Psoas muscle (tissue), 7 donors: ENCODE measurements at regions not wholly inside any gene's neighbourhood (a gene's known extent, or its start where the extent isn't known, plus 50 kb on each side); places are given as distances from the start of the nearest gene placed in this dataset.

Source experiments
- ATAC-seq, 4 donors: fragments of 200-7000 bp; cut with Tn5 transposase; one replicate each; pipeline ENCODE4 v1.9.1; 2020; ENCODE audit warnings: moderate library complexity in 3 of 4, mild to moderate bottlenecking in 2 of 4
- DNase-seq, 2 donors: peaks; one replicate each; pipeline ENCODE4 v3.0.0-alpha.2; 2020
- H3K27ac ChIP-seq: fragments of 200-600 bp; one replicate; pipeline ENCODE4 v1.8.0; 2022
- H3K27me3 ChIP-seq, 3 donors: fragments of 200-600 bp in 1 of 3; one replicate each; pipeline versions ENCODE4 v1.6.1 to v1.8.0; 2013 to 2022; ENCODE audit warnings: low read length in 2 of 3, mild to moderate bottlenecking in 2 of 3, moderate library complexity in 1 of 3; ENCODE audit not compliant: insufficient read depth in 3 of 3
- H3K36me3 ChIP-seq, 2 donors: fragments of 200-600 bp in 1 of 2; one replicate each; pipeline versions ENCODE4 v1.6.1 to v1.8.0; 2013 to 2022; ENCODE audit warnings: low read depth in 1 of 2, mild to moderate bottlenecking in 1 of 2, moderate library complexity in 1 of 2; ENCODE audit not compliant: insufficient read depth in 1 of 2
- H3K4me1 ChIP-seq: fragments of 200-600 bp; one replicate; pipeline ENCODE4 v1.8.0; 2022
- H3K4me3 ChIP-seq: fragments of 200-600 bp; one replicate; pipeline ENCODE4 v1.8.0; 2022; ENCODE audit warnings: mild to moderate bottlenecking
- H3K9me3 ChIP-seq: fragments of 200-600 bp; one replicate; pipeline ENCODE4 v1.8.0; 2022
- WGBS, 3 donors: extraction: QIAGEN DNeasy Blood & Tissue Kit; methylation state at CpG; one replicate each; pipeline versions ENCODE4 v1.1.6 to v1.1.7; 2013; 5-methylcytosine and 5-hydroxymethylcytosine counted together
- intact Hi-C, 2 donors: fragments of 100-400 bp; cut with DNase I; formaldehyde crosslinking; loops; one replicate each; pipeline versions ENCODE4 v1.11.0 to v1.14.2; 2022
- TF ChIP-seq, protein P1 (sequence below): fragments of 200-600 bp; IDR thresholded peaks from one replicate; pipeline ENCODE4 v1.8.0; 2022; ENCODE audit warnings: antibody characterized with exemption
- donor health status: healthy with polysubstance abuse.
- donor health status: DM: no; HTN: no; CAD: no; lungs with moderate emphysema.
- donor health status: Bipolar disorder and iron deficiency.
- donor health status: healthy.
- donor health status: DM: yes; HTN: yes; CAD: no.
- donor health status: DM: no; HTN: no; CAD: no.
- donor health status: DM: yes; HTN: yes; CAD: no.

DNA sequence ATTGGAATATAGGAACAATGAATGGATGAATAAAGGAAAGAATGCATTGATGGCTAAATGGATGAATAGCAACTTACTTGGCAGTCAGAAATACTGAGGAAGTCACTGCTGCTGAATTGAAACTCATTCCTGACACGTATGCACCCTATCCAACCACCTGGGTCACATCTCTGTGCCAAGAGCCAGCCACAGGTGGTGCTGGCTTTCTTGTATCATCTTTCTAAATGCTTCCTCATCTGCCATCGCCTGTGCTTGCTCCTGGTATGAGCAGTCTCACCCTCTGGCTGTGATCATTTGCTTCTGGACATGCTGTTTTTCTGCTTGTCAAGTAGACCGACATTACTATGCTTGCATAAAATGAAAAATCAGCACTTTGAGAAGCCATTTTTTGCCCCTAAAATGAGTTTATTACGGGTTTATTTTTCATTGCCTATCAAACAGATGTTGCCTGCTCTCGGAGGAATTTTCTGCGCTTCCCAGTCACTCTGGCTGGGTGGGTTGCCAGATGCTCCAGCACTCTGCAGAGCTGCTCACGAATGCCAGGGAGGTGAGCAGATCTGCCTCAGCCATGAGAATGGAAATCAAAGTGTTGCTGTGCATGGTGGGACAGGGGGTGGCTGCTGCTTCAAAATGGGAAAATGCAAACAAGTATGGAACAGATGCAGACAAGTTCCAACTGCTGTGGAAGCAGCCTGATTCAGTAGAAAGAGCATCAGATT lies 1349.6 kb upstream of the CDH8 start:
- DNase-seq (no peak), ATAC-seq (no peak)
- H3K36me3 ChIP-seq: no peaks in the 10 kb centered on the region
- 16 to 22% (median 19%) methylated on average over 7 of the region's 7 CpGs for WGBS, 3 donors
- H3K9me3 ChIP-seq: no peaks in the 10 kb centered on the region
- no peaks in the 10 kb centered on the region for H3K4me1 ChIP-seq
- H3K27me3 ChIP-seq: no peaks in the 10 kb centered on the region
- no peak overlapping the region for H3K27ac ChIP-seq
- no peak overlapping the region for H3K4me3 ChIP-seq
- TF ChIP-seq, protein P1, sequence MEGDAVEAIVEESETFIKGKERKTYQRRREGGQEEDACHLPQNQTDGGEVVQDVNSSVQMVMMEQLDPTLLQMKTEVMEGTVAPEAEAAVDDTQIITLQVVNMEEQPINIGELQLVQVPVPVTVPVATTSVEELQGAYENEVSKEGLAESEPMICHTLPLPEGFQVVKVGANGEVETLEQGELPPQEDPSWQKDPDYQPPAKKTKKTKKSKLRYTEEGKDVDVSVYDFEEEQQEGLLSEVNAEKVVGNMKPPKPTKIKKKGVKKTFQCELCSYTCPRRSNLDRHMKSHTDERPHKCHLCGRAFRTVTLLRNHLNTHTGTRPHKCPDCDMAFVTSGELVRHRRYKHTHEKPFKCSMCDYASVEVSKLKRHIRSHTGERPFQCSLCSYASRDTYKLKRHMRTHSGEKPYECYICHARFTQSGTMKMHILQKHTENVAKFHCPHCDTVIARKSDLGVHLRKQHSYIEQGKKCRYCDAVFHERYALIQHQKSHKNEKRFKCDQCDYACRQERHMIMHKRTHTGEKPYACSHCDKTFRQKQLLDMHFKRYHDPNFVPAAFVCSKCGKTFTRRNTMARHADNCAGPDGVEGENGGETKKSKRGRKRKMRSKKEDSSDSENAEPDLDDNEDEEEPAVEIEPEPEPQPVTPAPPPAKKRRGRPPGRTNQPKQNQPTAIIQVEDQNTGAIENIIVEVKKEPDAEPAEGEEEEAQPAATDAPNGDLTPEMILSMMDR: no peak
- intact Hi-C loops: no loop called here

DNA sequence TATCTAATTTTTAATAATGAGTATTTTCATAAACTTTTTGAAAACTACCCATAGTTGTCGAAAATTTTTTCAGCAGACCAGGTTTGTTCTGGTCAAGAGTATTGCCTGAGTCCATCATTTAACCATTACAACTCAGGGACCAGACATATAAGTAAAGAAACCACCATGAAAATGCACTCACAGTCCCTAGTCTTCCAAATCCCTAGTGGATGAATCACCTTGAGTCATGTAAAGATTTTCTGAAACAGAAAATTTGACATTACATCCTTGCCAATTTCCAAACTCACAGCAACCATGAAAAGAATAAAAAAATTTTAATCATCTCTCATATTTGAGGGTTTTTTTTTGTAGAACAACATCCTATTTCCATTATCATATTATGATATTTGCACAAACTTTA lies 1337.5 kb upstream of the CDH8 start:
- no peaks in the 10 kb centered on the region for H3K36me3 ChIP-seq
- 75 to 79% (median 76%) methylated on average over 1 of the region's 1 CpG for WGBS, 3 donors
- no peak overlapping the region for H3K27ac ChIP-seq
- H3K4me3 ChIP-seq: no peak overlapping the region
- ATAC-seq (no peak), DNase-seq (no peak)
- H3K9me3 ChIP-seq: no peaks in the 10 kb centered on the region
- intact Hi-C loops: no loop called here
- TF ChIP-seq, protein P1: no peak
- H3K27me3 ChIP-seq: no peaks in the 10 kb centered on the region
- no peaks in the 10 kb centered on the region for H3K4me1 ChIP-seq

DNA sequence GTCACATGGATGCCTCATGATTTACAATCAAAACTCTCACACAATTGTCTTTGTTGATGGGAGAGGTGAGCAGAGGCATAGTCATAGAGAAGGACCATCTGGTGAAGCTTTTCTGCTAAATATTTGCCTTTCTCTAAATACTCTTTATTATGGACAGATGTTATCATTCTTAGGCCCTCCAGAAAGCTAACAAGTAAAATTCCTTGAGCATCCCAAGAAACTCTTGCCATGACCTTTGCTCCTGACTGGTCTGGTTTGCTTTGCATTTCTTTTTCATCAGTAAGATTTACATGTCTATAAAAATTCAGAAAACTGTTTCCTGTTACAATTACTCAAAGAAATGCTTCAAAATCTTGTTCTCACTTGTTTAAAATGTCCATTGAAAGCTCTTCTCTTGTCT lies 1336.6 kb upstream of the CDH8 start:
- H3K9me3 ChIP-seq: no peaks in the 10 kb centered on the region
- no peak overlapping the region for H3K4me3 ChIP-seq
- intact Hi-C loops: no loop called here
- H3K36me3 ChIP-seq: no peaks in the 10 kb centered on the region
- TF ChIP-seq, protein P1: no peak
- H3K4me1 ChIP-seq: no peaks in the 10 kb centered on the region
- H3K27ac ChIP-seq: no peak overlapping the region
- no peak for DNase-seq
- no peaks in the 10 kb centered on the region for H3K27me3 ChIP-seq
- no peak for ATAC-seq

- WGBS, 3 donors: 39 to 42% (median 42%) methylated on average over 3 of the region's 3 CpGs
- no peak for ATAC-seq
Observed at GRCh38 chr16:63372283-63372682, 1336.0 kb upstream of the CDH8 start.

More at GRCh38 chr16:63372283-63372682, 1336.0 kb upstream of the CDH8 start:
- H3K36me3 ChIP-seq: no peaks in the 10 kb centered on the region
- H3K9me3 ChIP-seq: no peaks in the 10 kb centered on the region
- TF ChIP-seq, protein P1: no peak
- H3K27me3 ChIP-seq: no peaks in the 10 kb centered on the region
- H3K4me1 ChIP-seq: no peaks in the 10 kb centered on the region
- no peak overlapping the region for H3K27ac ChIP-seq
- intact Hi-C loops: no loop called here
- DNase-seq: no peak
- no peak overlapping the region for H3K4me3 ChIP-seq
